Caco-2 (cell line): ENCODE measurements at regions not wholly inside any gene's neighbourhood (a gene's known extent, or its start where the extent isn't known, plus 50 kb on each side); places are given as distances from the start of the nearest gene placed in this dataset.
"Not testable (repeated sequence)": the region's sequence is repeated elsewhere in the genome, so short reads cannot be mapped to it uniquely, and the experiment has no call there.

Source experiments
- BruUV-seq: library from RNA; stranded (reverse); fragments of 400-500 nt; replicated peaks from 2 replicates; lab custom pipeline; 2021; lab: Mats Ljungman, UMichigan
- CTCF ChIA-PET: fragments of 300-600 bp; sonication (Branson Sonifier 250); formaldehyde crosslinking; loops from one replicate; lab custom pipeline; 2022; ENCODE audit warnings: antibody characterized with exemption; lab: Charles Lee
- POLR2A ChIA-PET: fragments of 300-600 bp; sonication (Branson Sonifier 250); formaldehyde crosslinking; loops from one replicate; lab custom pipeline; 2022; ENCODE audit warnings: antibody characterized with exemption; lab: Charles Lee
- DNase-seq, 2 experiments: peaks; one replicate each; pipeline versions ENCODE4 v3.0.0 to v3.0.0-alpha.2; 2020 to 2022
- H3K27me3 ChIP-seq: replicated peaks from 2 replicates; pipeline ENCODE4 v1.6.0; 2011; ENCODE audit warnings: low read length; ENCODE audit not compliant: control insufficient read depth, insufficient read depth
- H3K36me3 ChIP-seq: 2 replicates; pipeline ENCODE4 v1.5.1; 2011; ENCODE audit warnings: low read length; ENCODE audit not compliant: control insufficient read depth, insufficient read depth
- H3K4me1 ChIP-seq: fragments of 250-450 bp; sonication (Bioruptor Pico); 2 replicates; pipeline ENCODE4 v1.5.1; 2020; ENCODE audit warnings: mild to moderate bottlenecking
- H3K4me3 ChIP-seq: 2 replicates; pipeline ENCODE4 v1.5.1; 2011; ENCODE audit warnings: low read depth, mild to moderate bottlenecking, control low read depth, low read length
- H3K9me3 ChIP-seq: fragments of 250-450 bp; sonication (Bioruptor Pico); 2 replicates; pipeline ENCODE4 v1.5.1; 2020; ENCODE audit warnings: mild to moderate bottlenecking, moderate library complexity
- H3K27ac Mint-ChIP-seq: one replicate; pipeline ENCODE4 v1.8.0; 2022; ENCODE audit warnings: mixed read lengths; ENCODE audit not compliant: unreplicated experiment
- H3K27me3 Mint-ChIP-seq: one replicate; pipeline ENCODE4 v1.8.0; 2022; ENCODE audit warnings: mixed read lengths; ENCODE audit not compliant: insufficient read depth, unreplicated experiment
- H3K36me3 Mint-ChIP-seq: one replicate; pipeline ENCODE4 v1.8.0; 2022; ENCODE audit warnings: mild to moderate bottlenecking, mixed read lengths; ENCODE audit not compliant: insufficient read depth, unreplicated experiment
- H3K4me1 Mint-ChIP-seq: one replicate; pipeline ENCODE4 v1.8.0; 2022; ENCODE audit warnings: low read depth, mixed read lengths; ENCODE audit not compliant: unreplicated experiment
- H3K4me3 Mint-ChIP-seq: one replicate; pipeline ENCODE4 v1.8.0; 2022; ENCODE audit warnings: mild to moderate bottlenecking, moderate library complexity, mixed read lengths; ENCODE audit not compliant: unreplicated experiment
- H3K9me3 Mint-ChIP-seq: one replicate; pipeline ENCODE4 v1.8.0; 2022; ENCODE audit warnings: mixed read lengths; ENCODE audit not compliant: unreplicated experiment
- intact Hi-C: fragments of 100-400 bp; cut with micrococcal nuclease; formaldehyde crosslinking; loops from one replicate; pipeline ENCODE4 v1.10.0; 2022; ENCODE audit not compliant: unreplicated experiment
- TF ChIP-seq, protein P1 (sequence below), 2 experiments: fragments of 200-600 bp in 1 of 2; IDR thresholded peaks; 1 replicate in 1 of 2; 2 replicates in 1 of 2; pipeline versions ENCODE4 v1.5.1 to v1.8.0; 2011 to 2022; ENCODE audit warnings: antibody characterized with exemption in 1 of 2, control low read depth in 1 of 2, inconsistent platforms in 1 of 2, low read depth in 1 of 2, low read length in 1 of 2, mild to moderate bottlenecking in 1 of 2, moderate library complexity in 1 of 2; ENCODE audit not compliant: insufficient read depth in 1 of 2, severe bottlenecking in 1 of 2, unreplicated experiment in 1 of 2

DNA sequence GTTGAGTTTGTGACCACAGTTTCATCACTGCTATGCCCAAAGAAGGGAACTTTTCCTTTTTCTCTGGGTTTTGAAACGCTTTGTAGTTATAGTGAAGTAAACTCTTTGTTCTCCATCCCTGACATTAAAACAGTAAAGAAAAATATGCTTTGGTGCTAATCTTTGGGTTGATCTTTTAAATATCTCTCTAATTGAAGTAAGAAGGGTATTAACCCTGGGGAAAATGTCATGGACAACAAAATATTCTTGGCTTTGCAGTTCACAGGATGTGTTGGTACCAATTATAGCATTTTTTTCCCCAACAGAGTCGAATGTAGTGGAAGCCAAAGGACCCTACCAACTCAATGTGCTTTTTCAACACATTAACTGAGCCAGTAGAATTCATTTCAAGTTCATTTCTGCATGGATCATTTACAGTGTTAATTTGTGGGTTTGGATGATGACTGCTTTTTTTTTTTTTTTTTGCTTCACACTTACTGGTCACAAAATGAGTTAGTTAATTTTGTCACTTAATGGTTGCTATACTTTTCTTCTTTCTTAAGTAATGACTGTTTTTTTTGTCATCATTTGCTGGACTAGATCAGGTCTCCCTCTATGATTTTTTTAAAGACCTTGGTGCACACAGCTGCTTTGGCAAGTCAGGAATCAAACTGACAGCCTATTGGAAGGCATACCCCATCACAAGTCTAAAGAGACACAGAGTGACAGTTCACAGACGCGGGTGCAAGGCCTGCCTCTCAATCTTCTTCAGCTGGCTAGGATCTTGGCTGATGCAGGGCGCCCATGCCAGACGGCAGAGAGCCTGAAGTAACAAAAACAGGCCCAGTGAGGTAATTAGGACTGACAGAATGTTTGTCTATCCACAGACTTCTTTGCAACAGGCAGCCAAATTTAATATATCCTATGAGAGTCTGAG, 98.8 kb upstream of the MMADHC start:
- ChIA-PET POLR2A (no interaction called here), CTCF (no interaction called here)
- BruUV-seq: no TSS peak
- DNase-seq: no peak
- Mint-ChIP-seq H3K27ac (no peak overlapping the region), H3K36me3 (no peaks in the 10 kb centered on the region), H3K4me3 (no peak overlapping the region), H3K27me3 (no peaks in the 10 kb centered on the region), H3K4me1 (no peaks in the 10 kb centered on the region), H3K9me3 (peaks cover 10% of the 10 kb centered on the region)
- Histone ChIP-seq H3K36me3 (no peaks in the 10 kb centered on the region), H3K9me3 (no peaks in the 10 kb centered on the region), H3K27me3 (no peaks in the 10 kb centered on the region), H3K4me1 (no peaks in the 10 kb centered on the region), H3K4me3 (no peak overlapping the region)
- intact Hi-C loops: no loop called here
- TF ChIP-seq, protein P1, sequence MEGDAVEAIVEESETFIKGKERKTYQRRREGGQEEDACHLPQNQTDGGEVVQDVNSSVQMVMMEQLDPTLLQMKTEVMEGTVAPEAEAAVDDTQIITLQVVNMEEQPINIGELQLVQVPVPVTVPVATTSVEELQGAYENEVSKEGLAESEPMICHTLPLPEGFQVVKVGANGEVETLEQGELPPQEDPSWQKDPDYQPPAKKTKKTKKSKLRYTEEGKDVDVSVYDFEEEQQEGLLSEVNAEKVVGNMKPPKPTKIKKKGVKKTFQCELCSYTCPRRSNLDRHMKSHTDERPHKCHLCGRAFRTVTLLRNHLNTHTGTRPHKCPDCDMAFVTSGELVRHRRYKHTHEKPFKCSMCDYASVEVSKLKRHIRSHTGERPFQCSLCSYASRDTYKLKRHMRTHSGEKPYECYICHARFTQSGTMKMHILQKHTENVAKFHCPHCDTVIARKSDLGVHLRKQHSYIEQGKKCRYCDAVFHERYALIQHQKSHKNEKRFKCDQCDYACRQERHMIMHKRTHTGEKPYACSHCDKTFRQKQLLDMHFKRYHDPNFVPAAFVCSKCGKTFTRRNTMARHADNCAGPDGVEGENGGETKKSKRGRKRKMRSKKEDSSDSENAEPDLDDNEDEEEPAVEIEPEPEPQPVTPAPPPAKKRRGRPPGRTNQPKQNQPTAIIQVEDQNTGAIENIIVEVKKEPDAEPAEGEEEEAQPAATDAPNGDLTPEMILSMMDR (IDR thresholded peaks at IDR 0.05; ENCODE audit: insufficient read depth in 1 of 2, low read depth in 1 of 2, low read length in 1 of 2, severe bottlenecking in 1 of 2, unreplicated experiment in 1 of 2): no peak

GRCh38 chr2:149685401-149685800, 97.8 kb upstream of the MMADHC start:
- intact Hi-C loops, POLR2A ChIA-PET, H3K27me3 ChIP-seq, CTCF ChIA-PET, H3K9me3 ChIP-seq, H3K4me3 ChIP-seq, H3K4me3 Mint-ChIP-seq, H3K4me1 ChIP-seq, H3K36me3 ChIP-seq, H3K36me3 Mint-ChIP-seq, BruUV-seq, DNase-seq, H3K4me1 Mint-ChIP-seq, H3K9me3 Mint-ChIP-seq, H3K27me3 Mint-ChIP-seq, H3K27ac Mint-ChIP-seq: not testable (repeated sequence)

DNA sequence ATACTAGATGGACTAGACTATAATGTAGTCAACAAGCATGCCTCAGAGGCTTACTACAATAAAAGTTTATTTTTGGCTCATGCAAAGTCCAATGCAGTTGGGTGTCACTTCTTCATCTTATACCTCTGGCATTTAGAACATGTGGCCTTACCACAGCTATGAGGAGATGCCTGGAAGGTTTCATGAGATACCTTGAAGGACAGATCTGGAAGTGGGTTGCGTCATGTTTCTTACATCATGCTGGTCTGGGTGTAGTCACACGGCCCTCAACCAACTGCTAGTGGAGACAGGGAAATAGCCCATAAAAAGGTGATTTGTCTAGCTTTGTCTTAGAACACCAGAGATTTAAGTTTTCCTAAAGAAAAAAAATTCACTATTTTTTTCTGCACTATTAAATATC, 91.7 kb upstream of the MMADHC start:
- TF ChIP-seq, protein P1 (IDR thresholded peaks at IDR 0.05; ENCODE audit: insufficient read depth in 1 of 2, low read depth in 1 of 2, low read length in 1 of 2, severe bottlenecking in 1 of 2, unreplicated experiment in 1 of 2): no peak
- CTCF ChIA-PET: no interaction called here
- no peaks in the 10 kb centered on the region for H3K27me3 ChIP-seq
- H3K4me1 ChIP-seq: no peaks in the 10 kb centered on the region
- no peaks in the 10 kb centered on the region for H3K36me3 Mint-ChIP-seq
- no peak overlapping the region for H3K27ac Mint-ChIP-seq
- no TSS peak for BruUV-seq
- no peaks in the 10 kb centered on the region for H3K36me3 ChIP-seq
- H3K9me3 ChIP-seq: no peaks in the 10 kb centered on the region
- peak in 1 of 2 experiments; percentile 15 for DNase-seq
- no peaks in the 10 kb centered on the region for H3K9me3 Mint-ChIP-seq
- H3K4me1 Mint-ChIP-seq: no peaks in the 10 kb centered on the region
- POLR2A ChIA-PET: no interaction called here
- intact Hi-C loops: no loop called here
- H3K27me3 Mint-ChIP-seq: no peaks in the 10 kb centered on the region
- no peak overlapping the region for H3K4me3 ChIP-seq
- H3K4me3 Mint-ChIP-seq: no peak overlapping the region
